Dermis blood vessel endothelial cell (primary cell): ENCODE measurements at regions not wholly inside any gene's neighbourhood (a gene's known extent, or its start where the extent isn't known, plus 50 kb on each side); places are given as distances from the start of the nearest gene placed in this dataset.
A peak's percentile ranks its signal among the peaks of the same experiment; 100 is the strongest.

Experiments
- DNase-seq: peaks from one replicate; pipeline ENCODE4 v3.0.0; 2010

DNA sequence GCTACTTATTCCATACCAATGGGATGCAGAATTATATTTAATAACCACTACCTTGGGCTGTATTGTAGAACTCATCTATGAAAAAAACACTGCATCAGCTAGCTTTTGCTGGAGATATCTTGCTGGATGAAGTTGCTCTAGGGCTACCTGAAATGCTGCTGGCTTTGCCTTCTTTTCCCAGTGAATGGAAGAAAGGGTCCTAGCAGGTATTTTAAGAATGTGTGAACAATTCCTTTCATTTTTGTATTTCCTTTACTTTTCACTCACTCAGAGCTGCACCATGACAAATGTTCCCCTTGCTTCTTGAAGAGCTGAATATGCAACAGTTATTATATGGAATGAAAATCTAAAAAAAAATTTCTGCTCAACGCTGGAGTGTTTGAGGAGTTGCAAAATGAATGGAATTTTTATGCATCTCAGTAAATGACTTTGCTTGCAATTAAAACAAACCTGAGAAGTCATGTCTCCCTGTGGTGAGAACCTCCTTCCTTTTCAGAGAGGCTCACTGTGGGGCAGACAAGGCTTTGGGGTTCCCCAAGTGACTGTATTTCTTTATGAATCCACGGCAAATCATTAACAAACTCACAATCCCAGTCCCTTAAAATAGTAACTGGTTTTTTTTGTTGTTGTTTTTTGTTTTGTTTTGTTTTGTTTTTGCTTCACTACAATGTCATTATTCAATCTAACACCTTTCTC is 566.8 kb upstream of the KIRREL3 start:
- DNase-seq = no peak

GRCh38 chr11:127564810-127565209 is 564.2 kb upstream of the KIRREL3 start:
- DNase-seq = no peak

- no peak for DNase-seq
These were observed 559.4 kb upstream of the KIRREL3 start for GRCh38 chr11:127559978-127560377.

DNA sequence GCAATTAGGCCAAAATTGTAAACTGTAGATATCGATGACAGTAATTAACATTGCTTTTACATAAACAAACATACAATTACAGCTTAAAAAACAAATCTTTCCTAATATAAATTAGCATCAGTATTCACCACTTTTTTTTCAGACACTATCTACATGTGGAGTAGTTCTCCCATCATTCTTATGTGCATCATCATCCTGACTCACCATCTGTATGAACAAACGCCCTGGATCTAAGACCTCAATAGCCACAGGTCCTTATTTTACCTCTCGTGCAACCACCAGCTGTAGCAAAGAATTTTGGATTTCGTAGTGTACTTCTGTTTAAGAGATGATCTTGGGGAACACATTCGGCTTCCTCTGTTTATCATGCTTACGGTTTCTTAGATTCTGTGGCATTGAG is 551.9 kb upstream of the KIRREL3 start:
- DNase-seq = no peak

- DNase-seq = no peak
These were observed 530.6 kb upstream of the KIRREL3 start for GRCh38 chr11:127531167-127531566.

DNA sequence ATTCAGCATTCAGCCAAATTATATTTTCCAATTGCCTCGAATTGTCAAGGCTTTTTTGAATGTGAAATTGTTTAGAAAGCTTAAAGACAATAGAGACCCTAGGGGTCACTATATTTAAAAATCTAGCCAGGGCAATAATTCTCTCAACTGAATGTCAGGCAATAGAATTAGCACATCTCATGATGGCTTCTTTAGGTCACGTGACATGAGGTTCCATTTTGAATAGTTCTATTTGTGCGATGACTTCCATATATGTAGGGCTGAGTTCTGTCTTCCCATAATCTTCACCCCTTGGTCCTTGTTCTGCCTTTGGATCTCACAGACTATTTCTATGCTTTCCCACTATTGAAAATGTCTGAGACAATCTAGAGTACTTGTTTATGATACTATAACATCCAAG is 527.7 kb upstream of the KIRREL3 start:
- no peak for DNase-seq

- no peak for DNase-seq
These were observed 524.0 kb upstream of the KIRREL3 start for GRCh38 chr11:127524618-127525017.

GRCh38 chr11:127521413-127521812 is 520.8 kb upstream of the KIRREL3 start:
- DNase-seq = no peak

GRCh38 chr11:127507851-127508250 is 507.3 kb upstream of the KIRREL3 start:
- DNase-seq = no peak

DNA sequence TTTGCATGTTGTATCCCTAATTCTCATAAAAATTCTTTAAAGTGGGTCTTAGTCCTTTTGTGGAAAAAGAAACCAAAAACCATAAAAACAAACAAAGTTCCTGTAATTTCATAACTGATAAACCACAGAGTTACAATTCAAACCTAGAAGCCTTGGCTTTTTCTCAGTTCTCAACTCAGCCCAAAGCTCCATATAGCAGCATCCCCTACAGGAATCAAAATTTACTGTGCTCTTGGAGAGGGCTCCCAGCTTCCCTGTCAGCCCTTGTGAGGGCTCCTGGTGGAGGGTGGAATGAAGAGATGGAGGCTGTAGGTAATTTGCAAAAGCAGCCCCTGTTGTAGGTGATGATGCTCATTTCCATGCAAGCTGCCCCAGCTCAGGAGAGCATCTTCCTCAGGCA is 506.1 kb upstream of the KIRREL3 start:
- DNase-seq = no peak

- DNase-seq = no peak
These were observed 505.6 kb upstream of the KIRREL3 start for GRCh38 chr11:127506126-127506525.

- DNase-seq = no peak
These were observed 495.6 kb upstream of the KIRREL3 start for GRCh38 chr11:127496165-127496564.

DNA sequence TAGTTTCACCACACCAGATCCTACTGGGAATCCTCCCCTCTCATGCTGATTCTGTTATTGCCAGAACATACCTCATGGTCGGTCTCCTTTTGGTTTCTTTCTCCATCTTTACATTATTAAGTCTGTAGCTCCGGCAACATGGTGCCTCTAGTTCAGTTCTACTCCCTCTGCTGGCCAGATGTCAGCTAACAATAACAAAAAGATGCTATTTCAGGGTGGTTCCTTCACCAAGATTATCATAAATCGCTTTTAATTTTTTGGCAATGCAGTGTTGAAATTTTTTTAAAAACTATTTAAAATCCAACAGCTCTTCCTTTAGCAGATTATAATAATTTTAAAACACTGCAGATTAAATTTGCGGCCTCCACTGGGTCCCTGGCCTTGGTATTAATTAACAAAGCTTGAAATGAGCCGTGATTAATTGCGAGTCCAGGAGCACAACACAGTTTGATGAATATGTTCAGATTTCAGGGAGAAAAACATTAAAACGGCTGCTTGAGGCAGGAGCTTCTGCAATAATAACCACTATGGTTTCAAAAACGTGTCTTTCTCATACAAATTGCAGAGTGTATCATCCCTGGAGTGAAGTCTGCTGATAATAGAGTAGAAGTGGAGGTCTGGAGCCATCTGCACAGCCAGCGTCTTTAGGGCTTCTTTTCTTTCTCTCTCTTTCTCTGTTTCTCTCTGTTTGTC is 492.9 kb upstream of the KIRREL3 start:
- no peak for DNase-seq

DNA sequence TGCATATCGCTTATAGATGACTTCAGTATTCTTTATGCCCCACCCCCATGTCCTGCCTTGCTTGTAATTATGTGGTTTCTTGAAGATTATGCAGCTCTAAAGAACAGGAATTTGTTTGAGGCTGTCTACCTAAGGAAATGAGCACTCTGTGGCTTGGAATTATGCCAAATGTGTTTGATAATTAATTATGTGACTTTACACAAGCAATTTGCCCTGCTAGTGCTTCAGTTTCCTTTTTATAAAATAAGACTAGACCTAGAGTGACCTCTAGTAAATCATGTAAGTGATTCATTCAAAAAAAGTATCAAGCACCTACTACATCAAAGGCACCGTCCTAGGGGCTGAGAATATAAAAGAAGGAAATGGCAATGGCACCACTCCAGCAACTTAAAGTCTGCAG is 491.5 kb upstream of the KIRREL3 start:
- DNase-seq = peak; percentile 5

DNA sequence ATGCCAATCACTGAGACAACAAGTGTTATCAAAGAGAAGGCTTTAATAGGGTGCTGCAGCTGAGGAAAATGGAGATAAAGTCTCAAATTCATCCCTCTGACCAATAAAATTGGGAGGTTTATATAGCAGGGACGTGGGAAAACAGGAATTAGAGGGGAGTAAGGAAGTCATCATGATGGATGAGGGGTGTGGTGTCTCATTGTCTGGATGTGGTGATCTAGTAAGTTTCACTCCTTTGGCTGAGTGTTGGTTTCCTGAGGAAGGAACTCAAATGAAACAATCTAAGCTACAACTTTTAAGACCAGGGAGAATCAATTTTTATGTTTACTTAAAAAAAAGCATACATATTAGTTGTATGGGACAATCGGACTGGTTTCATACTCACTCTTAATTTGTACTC is 491.0 kb upstream of the KIRREL3 start:
- no peak for DNase-seq

GRCh38 chr11:127490896-127491295 is 490.3 kb upstream of the KIRREL3 start:
- DNase-seq = no peak

GRCh38 chr11:127485541-127485940 is 485.0 kb upstream of the KIRREL3 start:
- DNase-seq = no peak

DNA sequence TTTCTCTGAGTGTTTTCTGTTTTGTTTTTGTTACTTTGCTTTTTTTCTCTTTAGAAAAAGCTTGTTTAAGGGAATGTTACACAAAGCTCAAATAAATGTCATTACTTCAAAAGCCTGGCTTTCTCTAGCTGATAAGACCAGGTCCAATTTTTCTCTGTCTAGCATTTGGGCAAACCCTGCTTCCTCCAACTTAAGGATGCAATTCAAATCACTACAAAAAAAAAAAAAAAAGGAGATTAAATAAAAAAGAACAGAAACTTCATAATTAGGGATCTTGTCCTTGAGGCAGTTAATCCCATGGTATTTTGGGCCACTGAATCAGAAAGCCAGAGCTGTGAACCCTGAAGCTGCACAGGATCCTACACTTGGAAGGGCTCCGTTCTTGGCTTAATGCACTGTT is 480.8 kb upstream of the KIRREL3 start:
- DNase-seq = no peak

DNA sequence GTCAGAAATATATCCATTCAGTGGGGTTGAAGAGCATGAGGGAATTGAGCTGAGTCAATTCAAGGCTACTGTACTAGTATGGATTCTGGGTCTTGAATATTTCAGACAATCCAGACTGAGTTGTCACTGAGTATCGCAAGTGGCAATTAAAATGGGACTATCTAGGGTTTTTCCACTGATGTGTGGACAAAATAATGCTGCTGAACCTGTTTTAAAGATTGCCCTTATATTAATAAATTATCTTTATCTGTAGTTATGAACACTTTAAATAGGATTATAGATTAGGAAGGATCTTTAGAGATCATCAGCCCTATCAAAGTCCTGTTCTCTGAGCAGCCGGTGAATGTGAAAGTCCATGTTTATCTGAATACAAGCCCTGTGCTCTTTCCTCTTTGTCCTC is 478.3 kb upstream of the KIRREL3 start:
- DNase-seq = no peak

GRCh38 chr11:127474766-127475165 is 474.2 kb upstream of the KIRREL3 start:
- no peak for DNase-seq

DNA sequence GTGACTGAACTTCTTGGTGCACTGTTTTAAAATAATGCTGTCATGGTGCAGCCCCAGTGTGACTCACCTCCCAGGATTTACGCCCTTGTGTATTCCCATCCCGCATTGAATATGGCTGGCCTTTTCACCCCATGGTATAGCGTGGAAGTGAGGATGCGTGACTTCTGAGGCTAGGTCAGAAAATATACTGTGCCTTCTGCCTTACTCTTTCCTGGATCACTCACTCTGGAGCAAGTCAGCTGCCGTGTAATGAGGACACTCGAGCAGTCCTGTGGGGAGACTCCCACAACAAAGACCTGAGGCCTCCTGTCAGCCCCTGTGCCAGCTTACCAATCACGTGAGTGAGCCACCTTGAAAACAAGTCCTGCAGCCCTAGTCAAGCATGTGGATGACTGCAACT is 471.9 kb upstream of the KIRREL3 start:
- DNase-seq = no peak

DNA sequence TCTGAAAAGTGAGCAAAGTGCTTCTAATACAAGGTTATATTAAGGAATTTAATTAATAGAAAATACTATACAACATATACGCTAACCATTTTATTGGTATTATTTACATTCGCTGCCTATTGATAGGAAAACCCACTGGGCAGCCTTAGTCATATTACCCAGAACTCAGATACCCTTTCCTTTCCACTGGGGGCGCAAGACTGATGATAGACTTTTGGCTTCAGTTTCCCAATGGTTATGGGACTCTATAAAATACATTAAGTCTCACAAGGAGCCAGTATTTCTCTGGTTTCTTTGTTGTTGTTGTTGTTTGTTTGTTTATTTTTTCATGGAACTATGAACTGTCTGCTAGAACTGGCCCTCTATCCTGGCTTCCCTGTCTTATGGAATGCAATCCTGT is 471.1 kb upstream of the KIRREL3 start:
- no peak for DNase-seq

DNA sequence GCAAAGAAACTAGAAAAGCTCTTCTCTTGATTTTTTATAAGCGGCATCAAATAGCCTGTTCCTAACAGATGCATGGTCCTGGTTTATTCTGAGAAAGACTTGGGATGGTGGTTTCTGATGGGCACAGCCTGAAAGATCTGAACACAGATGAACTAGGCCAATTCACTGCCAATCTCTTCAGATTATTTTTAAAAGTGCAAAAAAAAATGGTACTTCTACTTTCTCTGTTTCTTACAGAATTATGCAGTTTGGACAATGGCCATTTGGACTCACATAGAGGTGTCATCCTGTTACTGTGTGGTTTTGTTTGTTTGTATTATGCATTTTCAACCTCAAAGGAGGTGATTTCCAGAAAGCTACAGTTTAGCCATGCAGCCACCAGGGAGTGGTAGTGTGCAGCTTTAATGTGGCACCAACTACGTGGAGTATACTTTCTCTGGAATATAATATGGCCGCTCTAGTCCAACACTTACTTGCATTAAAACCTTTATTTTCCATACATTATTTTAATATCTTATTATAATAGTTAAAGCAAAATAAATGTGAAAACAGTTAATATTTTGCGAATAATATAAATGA is 469.8 kb upstream of the KIRREL3 start:
- DNase-seq = no peak

DNA sequence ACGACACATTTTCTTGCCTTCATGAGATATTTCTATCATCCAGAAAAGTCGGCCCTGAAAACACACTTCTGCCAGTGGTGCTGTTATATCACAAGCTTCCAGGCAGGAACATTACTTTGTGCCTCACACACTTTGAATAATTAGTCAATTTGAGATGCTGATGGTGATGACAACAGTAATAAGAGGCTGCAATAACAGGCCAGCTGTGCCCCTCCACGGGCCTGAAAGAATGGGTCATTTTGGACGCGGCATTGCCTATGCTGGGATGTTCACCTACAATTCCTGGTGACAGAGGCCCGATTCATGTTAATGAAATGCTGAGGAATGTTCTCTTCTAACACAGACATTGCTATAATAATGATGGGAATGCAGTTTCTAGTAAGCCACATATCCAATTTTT is 463.8 kb upstream of the KIRREL3 start:
- no peak for DNase-seq

- DNase-seq = no peak
These were observed 461.4 kb upstream of the KIRREL3 start for GRCh38 chr11:127462065-127462344.
